ENCODE measurements at regions not wholly inside any gene's neighbourhood (a gene's known extent, or its start where the extent isn't known, plus 50 kb on each side); places are given as distances from the start of the nearest gene placed in this dataset.

DNA sequence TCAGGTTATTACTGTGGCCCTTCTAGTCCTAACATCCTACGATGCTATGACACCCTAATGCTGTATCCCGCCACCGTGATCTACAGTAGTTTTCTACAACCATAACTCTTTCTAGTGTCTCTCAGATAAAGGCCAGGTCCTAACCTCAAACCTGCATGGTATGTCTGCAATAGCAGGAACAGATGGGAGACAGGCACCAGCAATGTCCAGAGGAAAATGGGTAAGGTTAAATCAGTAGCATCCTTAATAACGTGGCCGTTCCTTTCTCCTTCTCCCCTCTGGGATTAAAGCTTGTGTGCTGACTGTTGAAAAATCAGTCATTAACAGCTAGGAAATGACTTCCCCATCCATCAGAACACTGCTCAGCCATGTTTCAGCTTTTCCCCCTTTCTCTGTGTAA is 321.9 kb upstream of the NPVF start:
- Histone ChIP-seq H3K27ac (no peak overlapping the region), H3K36me3 (ENCODE audit: insufficient read depth, low read length) (no peaks in the 10 kb centered on the region), H3K9ac (ENCODE audit: insufficient read length) (no peak overlapping the region), H3K9me3 (ENCODE audit: low read depth, low read length) (no peaks in the 10 kb centered on the region), H3K4me3 (no peak overlapping the region)
- TF ChIP-seq EZH2 (IDR thresholded peaks at IDR 0.05): no peak
- no peak for TF ChIP-seq POLR2AphosphoS5 (IDR thresholded peaks at IDR 0.05; ENCODE audit: borderline replicate concordance, low read depth, low read length)
- no peak for TF ChIP-seq FOXP2 (optimal IDR thresholded peaks at IDR 0.05; ENCODE audit: control extremely low read depth, extremely low read length, insufficient read depth)
- DNase-seq (ENCODE audit: low read depth, low spot score): no peak

GRCh38 chr7:25552998-25553397 is 324.7 kb upstream of the NPVF start:
- Histone ChIP-seq H3K9me3 (ENCODE audit: low read depth, low read length) (no peaks in the 10 kb centered on the region), H3K4me3 (no peak overlapping the region), H3K27ac (no peak overlapping the region), H3K9ac (ENCODE audit: insufficient read length) (no peak overlapping the region), H3K36me3 (ENCODE audit: insufficient read depth, low read length) (no peaks in the 10 kb centered on the region)
- TF ChIP-seq FOXP2 (optimal IDR thresholded peaks at IDR 0.05; ENCODE audit: control extremely low read depth, extremely low read length, insufficient read depth) (no peak), POLR2AphosphoS5 (IDR thresholded peaks at IDR 0.05; ENCODE audit: borderline replicate concordance, low read depth, low read length) (no peak), EZH2 (IDR thresholded peaks at IDR 0.05) (no peak)
- no peak for DNase-seq (ENCODE audit: low read depth, low spot score)

DNA sequence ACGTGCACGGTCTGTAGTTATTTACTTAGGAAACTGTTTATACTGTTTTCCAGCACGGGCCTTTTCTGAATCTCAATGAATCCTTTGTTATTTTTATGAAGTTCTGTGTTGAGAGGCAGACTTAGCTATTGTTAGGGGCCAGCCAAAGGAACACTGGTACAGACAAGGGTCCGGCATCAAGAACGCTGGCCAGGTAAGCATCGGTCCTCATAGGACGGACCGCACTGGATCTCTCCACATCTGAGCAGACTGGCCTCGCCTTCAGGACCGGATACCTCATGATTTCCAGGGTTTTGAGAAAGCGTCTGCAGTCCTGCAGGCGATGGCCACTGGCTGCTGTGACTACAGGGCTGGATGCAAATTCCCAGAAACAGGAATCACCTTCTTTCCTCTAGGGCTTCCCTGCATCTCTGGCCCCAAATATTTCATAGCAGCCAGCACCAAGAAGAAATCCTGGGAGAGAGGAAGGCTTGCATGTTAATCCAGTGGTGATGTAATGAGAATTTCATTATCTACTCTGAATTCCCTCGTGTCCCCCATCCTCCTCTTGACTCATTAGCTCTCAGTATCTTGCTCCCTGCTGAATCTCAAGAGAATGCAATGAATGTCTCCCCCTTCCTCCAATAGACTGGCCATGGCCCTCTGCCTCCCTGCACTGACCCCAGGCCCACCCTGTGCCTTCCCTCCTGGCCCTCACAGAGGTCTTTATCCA is 325.4 kb upstream of the NPVF start:
- no peak overlapping the region for H3K9ac ChIP-seq (ENCODE audit: insufficient read length)
- no peaks in the 10 kb centered on the region for H3K9me3 ChIP-seq (ENCODE audit: low read depth, low read length)
- TF ChIP-seq EZH2 (IDR thresholded peaks at IDR 0.05) (no peak), FOXP2 (optimal IDR thresholded peaks at IDR 0.05; ENCODE audit: control extremely low read depth, extremely low read length, insufficient read depth) (no peak), POLR2AphosphoS5 (IDR thresholded peaks at IDR 0.05; ENCODE audit: borderline replicate concordance, low read depth, low read length) (no peak)
- DNase-seq (ENCODE audit: low read depth, low spot score): no peak
- no peaks in the 10 kb centered on the region for H3K36me3 ChIP-seq (ENCODE audit: insufficient read depth, low read length)
- H3K4me3 ChIP-seq: no peak overlapping the region
- no peak overlapping the region for H3K27ac ChIP-seq

DNA sequence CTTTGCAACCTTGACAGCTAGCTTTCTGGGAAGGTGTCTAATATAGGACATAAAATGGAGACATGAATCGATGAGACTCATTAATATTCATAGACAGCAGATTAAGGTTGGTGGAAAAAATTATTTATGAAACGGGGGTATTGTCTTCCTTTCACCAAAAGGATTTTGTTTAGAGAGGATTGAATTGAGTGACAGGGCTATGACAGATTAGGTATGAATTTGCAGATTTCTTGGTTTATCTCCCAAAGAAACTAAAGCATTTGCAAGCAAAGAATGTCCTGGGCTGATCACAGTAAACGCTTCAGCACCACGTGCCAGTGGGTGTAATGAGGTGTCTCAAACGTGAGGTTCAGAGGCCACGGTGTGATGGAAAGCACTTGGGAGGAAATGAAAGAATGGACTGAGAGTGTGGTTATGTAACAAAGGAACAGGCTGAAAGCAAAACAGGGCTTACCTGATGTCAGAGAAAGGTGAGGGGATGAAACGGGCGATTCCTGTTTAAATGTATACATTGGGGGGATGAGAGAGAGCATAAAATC is 329.2 kb upstream of the NPVF start:
- H3K27ac ChIP-seq: no peak overlapping the region
- TF ChIP-seq EZH2 (IDR thresholded peaks at IDR 0.05): no peak
- TF ChIP-seq FOXP2 (optimal IDR thresholded peaks at IDR 0.05; ENCODE audit: control extremely low read depth, extremely low read length, insufficient read depth): no peak
- no peak for TF ChIP-seq POLR2AphosphoS5 (IDR thresholded peaks at IDR 0.05; ENCODE audit: borderline replicate concordance, low read depth, low read length)
- no peak for DNase-seq (ENCODE audit: low read depth, low spot score)
- no peaks in the 10 kb centered on the region for H3K36me3 ChIP-seq (ENCODE audit: insufficient read depth, low read length)
- no peak overlapping the region for H3K4me3 ChIP-seq
- H3K9ac ChIP-seq (ENCODE audit: insufficient read length): no peak overlapping the region
- no peaks in the 10 kb centered on the region for H3K9me3 ChIP-seq (ENCODE audit: low read depth, low read length)

- no peak overlapping the region for H3K4me3 ChIP-seq
- no peaks in the 10 kb centered on the region for H3K9me3 ChIP-seq (ENCODE audit: low read depth, low read length)
- DNase-seq (ENCODE audit: low read depth, low spot score): no peak
- H3K27ac ChIP-seq: no peak overlapping the region
- H3K36me3 ChIP-seq (ENCODE audit: insufficient read depth, low read length): no peaks in the 10 kb centered on the region
- H3K9ac ChIP-seq (ENCODE audit: insufficient read length): no peak overlapping the region
- TF ChIP-seq POLR2AphosphoS5 (IDR thresholded peaks at IDR 0.05; ENCODE audit: borderline replicate concordance, low read depth, low read length) (no peak), EZH2 (IDR thresholded peaks at IDR 0.05) (no peak), FOXP2 (optimal IDR thresholded peaks at IDR 0.05; ENCODE audit: control extremely low read depth, extremely low read length, insufficient read depth) (no peak)
Measured at GRCh38 chr7:25557930-25558329, 329.6 kb upstream of the NPVF start.

DNA sequence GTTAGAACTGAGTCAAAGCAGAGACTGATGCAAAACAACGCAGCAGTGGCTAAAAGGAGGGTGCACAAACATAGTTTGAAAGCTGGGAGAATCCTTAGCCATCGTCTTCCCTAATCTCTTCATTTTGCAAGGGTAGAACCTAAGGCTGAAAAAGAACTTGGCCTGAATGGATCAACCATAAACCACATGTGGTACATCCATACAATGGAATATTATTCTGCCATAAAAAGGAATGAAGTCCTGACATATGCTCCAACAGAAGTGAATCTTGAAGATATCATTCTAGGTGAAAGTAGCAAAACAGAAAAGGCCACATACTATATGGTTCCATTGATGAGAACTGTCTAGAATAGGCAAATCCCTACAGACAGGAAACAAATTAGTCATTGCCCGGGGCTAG is 330.3 kb upstream of the NPVF start:
- no peak for DNase-seq (ENCODE audit: low read depth, low spot score)
- Histone ChIP-seq H3K4me3 (no peak overlapping the region), H3K27ac (no peak overlapping the region), H3K36me3 (ENCODE audit: insufficient read depth, low read length) (no peaks in the 10 kb centered on the region), H3K9ac (ENCODE audit: insufficient read length) (no peak overlapping the region), H3K9me3 (ENCODE audit: low read depth, low read length) (no peaks in the 10 kb centered on the region)
- TF ChIP-seq POLR2AphosphoS5 (IDR thresholded peaks at IDR 0.05; ENCODE audit: borderline replicate concordance, low read depth, low read length) (no peak), FOXP2 (optimal IDR thresholded peaks at IDR 0.05; ENCODE audit: control extremely low read depth, extremely low read length, insufficient read depth) (no peak), EZH2 (IDR thresholded peaks at IDR 0.05) (no peak)

- Histone ChIP-seq H3K4me3 (no peak overlapping the region), H3K36me3 (ENCODE audit: insufficient read depth, low read length) (no peaks in the 10 kb centered on the region), H3K9ac (ENCODE audit: insufficient read length) (no peak overlapping the region), H3K27ac (no peak overlapping the region), H3K9me3 (ENCODE audit: low read depth, low read length) (no peaks in the 10 kb centered on the region)
- TF ChIP-seq EZH2 (IDR thresholded peaks at IDR 0.05) (no peak), POLR2AphosphoS5 (IDR thresholded peaks at IDR 0.05; ENCODE audit: borderline replicate concordance, low read depth, low read length) (no peak), FOXP2 (optimal IDR thresholded peaks at IDR 0.05; ENCODE audit: control extremely low read depth, extremely low read length, insufficient read depth) (no peak)
- DNase-seq (ENCODE audit: low read depth, low spot score): no peak
Measured at GRCh38 chr7:25559581-25560367, 331.5 kb upstream of the NPVF start.

DNA sequence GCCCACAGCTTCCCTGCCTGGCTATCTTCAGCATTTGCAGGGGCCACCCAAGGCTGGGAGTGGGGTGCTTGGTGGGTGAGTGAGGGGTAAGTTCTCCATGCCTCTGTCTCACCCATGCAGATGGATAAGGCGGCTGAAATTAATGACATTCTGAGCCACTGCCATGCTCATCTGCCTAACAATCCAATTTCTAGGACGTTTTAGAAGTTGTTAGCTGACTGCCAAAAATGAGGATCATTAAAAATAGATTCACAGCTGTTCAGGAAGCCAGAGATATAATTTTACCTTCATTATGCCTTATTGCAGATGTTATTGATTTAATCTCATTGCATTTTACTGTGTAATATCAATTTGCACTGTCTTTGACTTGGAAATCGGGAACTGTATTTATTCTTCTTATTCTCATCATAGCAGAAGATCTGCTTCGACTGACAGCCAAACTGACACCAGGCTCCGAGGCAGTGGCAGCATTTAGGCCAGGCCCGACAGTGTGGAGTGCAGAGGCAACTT is 334.4 kb upstream of the NPVF start:
- no peak for DNase-seq (ENCODE audit: low read depth, low spot score)
- Histone ChIP-seq H3K4me3 (no peak overlapping the region), H3K9me3 (ENCODE audit: low read depth, low read length) (no peaks in the 10 kb centered on the region), H3K36me3 (ENCODE audit: insufficient read depth, low read length) (no peaks in the 10 kb centered on the region), H3K9ac (ENCODE audit: insufficient read length) (no peak overlapping the region), H3K27ac (no peak overlapping the region)
- no peak for TF ChIP-seq POLR2AphosphoS5 (IDR thresholded peaks at IDR 0.05; ENCODE audit: borderline replicate concordance, low read depth, low read length)
- TF ChIP-seq EZH2 (IDR thresholded peaks at IDR 0.05): no peak
- no peak for TF ChIP-seq FOXP2 (optimal IDR thresholded peaks at IDR 0.05; ENCODE audit: control extremely low read depth, extremely low read length, insufficient read depth)

Measured in SK-N-MC (cell line).